NCI-H1436 (cell line): ENCODE measurements at regions not wholly inside any gene's neighbourhood (a gene's known extent, or its start where the extent isn't known, plus 50 kb on each side); places are given as distances from the start of the nearest gene placed in this dataset.
"Not testable (repeated sequence)": the region's sequence is repeated elsewhere in the genome, so short reads cannot be mapped to it uniquely, and the experiment has no call there.

Experiments used
- DNase-seq: peaks from one replicate; lab custom pipeline; 2025; lab: John Stamatoyannopoulos, UW

GRCh38 chr12:111271674-111272418, 97.0 kb downstream of the PHETA1 start:
- DNase-seq: no peak

- no peak for DNase-seq
These were observed 98.1 kb downstream of the PHETA1 start for GRCh38 chr12:111270774-111271173.

- DNase-seq: no peak
These were observed 98.7 kb downstream of the PHETA1 start for GRCh38 chr12:111270239-111270638.

- DNase-seq: no peak
These were observed 99.2 kb downstream of the PHETA1 start for GRCh38 chr12:111269718-111270117.

- no peak for DNase-seq
These were observed 99.9 kb downstream of the PHETA1 start for GRCh38 chr12:111268738-111269572.

GRCh38 chr12:111267144-111267543, 101.8 kb downstream of the PHETA1 start:
- no peak for DNase-seq

GRCh38 chr12:111261911-111262676, 106.8 kb downstream of the PHETA1 start:
- DNase-seq: no peak

GRCh38 chr12:111260732-111261131, 108.2 kb downstream of the PHETA1 start:
- no peak for DNase-seq

GRCh38 chr12:111259231-111259630, 109.7 kb downstream of the PHETA1 start:
- DNase-seq: no peak

GRCh38 chr12:111258081-111258480, 110.8 kb downstream of the PHETA1 start:
- not testable (repeated sequence) for DNase-seq

- no peak for DNase-seq
These were observed 111.4 kb downstream of the PHETA1 start for GRCh38 chr12:111257435-111257902.

GRCh38 chr12:111256629-111257434, 112.1 kb downstream of the PHETA1 start:
- no peak for DNase-seq

GRCh38 chr12:111255261-111255660, 113.6 kb downstream of the PHETA1 start:
- DNase-seq: no peak

- no peak for DNase-seq
These were observed 114.8 kb downstream of the PHETA1 start for GRCh38 chr12:111254106-111254505.

GRCh38 chr12:111253213-111253612, 115.7 kb downstream of the PHETA1 start:
- DNase-seq: no peak

GRCh38 chr12:111251787-111252186, 117.1 kb downstream of the PHETA1 start:
- no peak for DNase-seq

- no peak for DNase-seq
These were observed 117.7 kb downstream of the PHETA1 start for GRCh38 chr12:111251058-111251730.

GRCh38 chr12:111250251-111250881, 118.5 kb downstream of the PHETA1 start:
- DNase-seq: no peak

- DNase-seq: no peak
These were observed 119.1 kb downstream of the PHETA1 start for GRCh38 chr12:111249757-111250156.

GRCh38 chr12:111249018-111249370, 119.9 kb downstream of the PHETA1 start:
- DNase-seq: no peak
